GDM1 (cell line): ENCODE measurements at regions not wholly inside any gene's neighbourhood (a gene's known extent, or its start where the extent isn't known, plus 50 kb on each side); places are given as distances from the start of the nearest gene placed in this dataset.

Source experiments
- DNase-seq: peaks from one replicate; lab custom pipeline; 2025; lab: John Stamatoyannopoulos, UW

- DNase-seq: no peak
Measured at GRCh38 chr11:80846442-80846841, 1405.6 kb upstream of the TENM4 start.

GRCh38 chr11:80844110-80844819 is 1403.4 kb upstream of the TENM4 start:
- no peak for DNase-seq

- DNase-seq: no peak
Measured at GRCh38 chr11:80843266-80843974, 1402.6 kb upstream of the TENM4 start.

GRCh38 chr11:80842246-80842645 is 1401.4 kb upstream of the TENM4 start:
- DNase-seq: no peak

- DNase-seq: no peak
Measured at GRCh38 chr11:80841675-80842074, 1400.8 kb upstream of the TENM4 start.

GRCh38 chr11:80838153-80838552 is 1397.3 kb upstream of the TENM4 start:
- DNase-seq: no peak

GRCh38 chr11:80837051-80837450 is 1396.2 kb upstream of the TENM4 start:
- DNase-seq: no peak

- DNase-seq: no peak
Measured at GRCh38 chr11:80831374-80831773, 1390.5 kb upstream of the TENM4 start.

GRCh38 chr11:80827781-80828180 is 1387.0 kb upstream of the TENM4 start:
- no peak for DNase-seq

- DNase-seq: no peak
Measured at GRCh38 chr11:80826808-80827207, 1386.0 kb upstream of the TENM4 start.

- no peak for DNase-seq
Measured at GRCh38 chr11:80822308-80822707, 1381.5 kb upstream of the TENM4 start.

GRCh38 chr11:80819271-80819670 is 1378.4 kb upstream of the TENM4 start:
- no peak for DNase-seq

GRCh38 chr11:80816966-80817365 is 1376.1 kb upstream of the TENM4 start:
- no peak for DNase-seq

- no peak for DNase-seq
Measured at GRCh38 chr11:80816454-80816847, 1375.6 kb upstream of the TENM4 start.

- no peak for DNase-seq
Measured at GRCh38 chr11:80815752-80816453, 1375.1 kb upstream of the TENM4 start.

- DNase-seq: no peak
Measured at GRCh38 chr11:80814813-80815212, 1374.0 kb upstream of the TENM4 start.

GRCh38 chr11:80810695-80811094 is 1369.9 kb upstream of the TENM4 start:
- DNase-seq: no peak

- DNase-seq: no peak
Measured at GRCh38 chr11:80798174-80798573, 1357.3 kb upstream of the TENM4 start.

- no peak for DNase-seq
Measured at GRCh38 chr11:80783561-80783960, 1342.7 kb upstream of the TENM4 start.

GRCh38 chr11:80782135-80782885 is 1341.5 kb upstream of the TENM4 start:
- DNase-seq: no peak

- no peak for DNase-seq
Measured at GRCh38 chr11:80779905-80780605, 1339.2 kb upstream of the TENM4 start.

GRCh38 chr11:80778941-80779340 is 1338.1 kb upstream of the TENM4 start:
- no peak for DNase-seq
